SH-SY5Y (cell line): ENCODE measurements at regions not wholly inside any gene's neighbourhood (a gene's known extent, or its start where the extent isn't known, plus 50 kb on each side); places are given as distances from the start of the nearest gene placed in this dataset.

Experiments
- GATA2 ChIP-seq: IDR thresholded peaks from 2 replicates; pipeline ENCODE4 v1.6.1; 2011; ENCODE audit warnings: mild to moderate bottlenecking, low read depth, low read length
- GATA3 ChIP-seq: IDR thresholded peaks from 2 replicates; pipeline ENCODE4 v1.6.1; 2011; ENCODE audit warnings: low read depth, mild to moderate bottlenecking, low read length, moderate library complexity

- TF ChIP-seq GATA2 (no peak), GATA3 (no peak)
Observed at GRCh38 chr5:130270786-130271185, 366.5 kb downstream of the CHSY3 start.
